GM19351 (cell line): ENCODE measurements at regions not wholly inside any gene's neighbourhood (a gene's known extent, or its start where the extent isn't known, plus 50 kb on each side); places are given as distances from the start of the nearest gene placed in this dataset.

Experiments used
- ATAC-seq: cut with Tn5 transposase; IDR thresholded peaks from one replicate; pipeline ENCODE4 v1.9.1; 2021; ENCODE audit warnings: mild to moderate bottlenecking, moderate library complexity; ENCODE audit not compliant: unreplicated experiment

DNA sequence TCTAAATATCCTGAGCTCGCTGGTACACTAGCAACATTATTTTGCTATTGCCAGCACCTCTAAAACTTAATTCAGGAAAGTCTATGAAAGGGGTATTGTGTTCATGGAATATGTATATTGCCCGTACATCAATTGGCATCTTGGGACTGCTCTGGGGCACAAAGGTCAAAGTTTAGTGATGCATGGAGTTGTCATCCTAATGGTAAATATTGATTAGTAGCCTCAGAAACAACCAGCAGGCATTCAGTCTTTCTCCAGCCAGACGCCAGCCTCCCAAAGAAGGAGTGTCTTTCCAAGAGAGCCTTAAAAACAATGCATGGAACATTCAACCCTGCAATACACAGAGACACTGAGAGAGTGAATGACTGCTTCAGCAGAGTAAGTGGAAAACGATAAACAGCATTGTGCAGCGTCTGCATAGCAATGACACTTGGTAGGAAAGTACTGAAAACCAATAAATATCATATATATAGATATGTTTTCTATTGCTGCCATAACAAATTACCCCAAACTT lies 377.3 kb downstream of the SHQ1 start:
- no peak for ATAC-seq

DNA sequence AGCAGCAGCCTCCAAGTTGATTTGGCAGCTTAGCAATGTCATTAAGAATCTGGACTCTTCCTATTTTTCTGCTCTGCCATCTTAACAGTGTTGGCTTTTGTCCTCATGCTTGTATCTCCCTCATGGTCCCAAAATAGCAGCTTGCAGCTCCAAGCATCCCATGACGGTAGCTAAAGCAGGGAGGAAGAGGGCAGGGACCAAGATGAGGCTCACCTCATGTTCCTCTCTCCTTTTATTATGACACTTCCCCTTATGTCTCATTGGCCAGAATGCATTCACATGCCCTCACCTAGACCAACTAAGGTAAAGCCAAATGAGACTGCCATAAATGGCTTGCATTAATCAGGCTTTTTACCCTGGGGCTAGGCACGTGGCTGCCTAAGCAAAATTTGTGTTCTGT lies 382.4 kb downstream of the SHQ1 start:
- no peak for ATAC-seq

DNA sequence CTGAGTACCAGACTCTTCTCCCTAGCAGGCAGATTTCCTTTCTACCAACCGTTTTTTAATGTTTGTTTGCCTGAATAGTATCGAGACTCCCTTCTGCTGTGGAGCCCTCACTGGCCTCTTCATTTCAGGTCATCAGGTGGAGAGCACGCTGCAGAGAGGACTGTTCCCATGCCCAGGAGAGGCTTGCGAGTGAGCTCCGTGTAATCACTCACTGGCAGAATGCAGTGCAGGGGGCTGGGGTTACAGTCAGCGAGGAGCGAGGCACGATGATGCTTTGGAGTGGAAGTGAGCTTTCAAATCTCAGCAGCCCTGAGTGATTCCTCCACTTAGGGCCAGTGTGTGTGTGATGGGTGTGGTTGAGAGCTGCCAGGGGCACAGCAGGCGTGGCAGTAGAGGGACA lies 385.2 kb downstream of the SHQ1 start:
- no peak for ATAC-seq

DNA sequence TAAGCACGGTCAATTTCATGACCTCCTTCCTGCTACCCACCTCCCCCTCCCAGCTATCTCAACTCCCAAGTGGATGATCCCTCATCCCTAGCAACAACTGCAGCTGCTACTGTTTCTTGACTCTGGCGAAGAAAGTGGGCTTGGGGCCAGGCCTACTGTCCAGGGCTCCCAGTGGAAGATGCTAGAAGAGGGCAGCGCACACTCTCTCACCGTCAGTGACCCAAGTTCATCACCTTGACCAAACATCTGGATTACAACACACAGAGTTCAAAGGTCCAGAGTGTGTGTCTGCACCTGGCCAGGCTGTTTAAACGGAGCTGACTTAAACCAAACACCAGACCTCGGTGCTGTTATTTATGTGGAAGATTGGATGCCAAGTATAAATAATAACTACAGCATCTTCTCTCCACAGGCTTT lies 385.6 kb downstream of the SHQ1 start:
- no peak for ATAC-seq

DNA sequence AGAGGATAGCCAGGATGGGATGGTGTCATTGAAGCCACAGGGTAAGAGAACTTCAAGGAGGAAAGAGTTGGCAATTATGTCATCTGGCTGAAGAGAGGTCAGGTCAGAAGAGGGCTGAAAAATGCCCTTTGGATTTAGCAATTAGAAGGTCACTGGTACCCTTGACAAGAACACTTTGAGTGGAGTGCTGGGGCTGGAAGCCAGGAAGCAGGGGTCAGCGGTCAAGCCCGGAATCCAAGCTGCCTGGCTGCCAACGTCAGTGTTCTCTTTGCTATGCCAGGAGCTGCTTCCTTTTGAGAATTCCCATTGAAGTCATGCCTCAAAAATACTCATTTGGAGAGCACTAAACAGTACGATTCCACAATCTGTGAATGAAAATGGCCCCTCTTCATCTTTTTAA lies 386.5 kb downstream of the SHQ1 start:
- no peak for ATAC-seq

DNA sequence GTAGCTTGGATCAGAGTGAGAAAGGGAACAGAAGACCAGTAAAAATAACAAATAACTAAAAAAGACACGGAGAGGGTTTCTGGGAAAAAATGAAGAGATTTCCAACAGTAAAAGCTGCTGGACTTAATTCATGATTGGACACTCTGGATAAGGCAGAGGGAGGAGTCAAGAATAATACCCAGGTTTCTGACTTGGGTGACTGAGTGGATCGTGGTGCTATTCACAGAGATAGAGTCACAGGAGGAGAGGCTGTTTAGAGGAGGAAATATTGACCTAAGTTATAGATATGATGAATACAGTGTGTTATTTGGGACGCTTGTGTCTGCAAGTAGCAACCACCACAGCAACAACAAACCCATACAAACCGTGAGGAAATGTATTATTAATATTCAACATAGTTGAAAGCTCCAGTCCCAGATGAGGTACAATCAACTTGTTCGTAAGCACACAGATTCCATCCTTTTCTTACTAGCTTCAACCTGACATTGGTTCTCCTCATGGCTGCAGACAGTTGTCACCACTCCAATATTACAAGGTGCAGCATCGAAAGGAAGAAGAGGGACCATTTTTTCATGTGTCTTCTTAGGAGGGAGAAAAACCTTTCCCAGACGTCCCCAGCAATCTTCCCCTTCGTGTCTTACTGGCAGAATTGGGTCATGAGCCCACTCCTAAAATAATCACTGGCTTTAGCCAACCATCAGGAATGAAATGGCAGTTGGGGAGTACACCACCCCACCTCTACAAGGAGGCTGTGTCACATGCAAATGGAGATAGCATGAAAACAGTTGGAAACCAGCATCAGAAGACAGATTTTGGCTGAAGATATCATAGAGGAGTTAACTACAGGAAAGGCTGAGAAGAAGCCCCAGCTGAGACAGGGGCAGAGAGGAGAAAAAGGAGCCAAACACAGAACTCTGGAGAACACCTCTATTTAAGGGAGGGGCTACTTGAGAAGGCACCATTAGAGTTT lies 387.8 kb downstream of the SHQ1 start:
- no peak for ATAC-seq

DNA sequence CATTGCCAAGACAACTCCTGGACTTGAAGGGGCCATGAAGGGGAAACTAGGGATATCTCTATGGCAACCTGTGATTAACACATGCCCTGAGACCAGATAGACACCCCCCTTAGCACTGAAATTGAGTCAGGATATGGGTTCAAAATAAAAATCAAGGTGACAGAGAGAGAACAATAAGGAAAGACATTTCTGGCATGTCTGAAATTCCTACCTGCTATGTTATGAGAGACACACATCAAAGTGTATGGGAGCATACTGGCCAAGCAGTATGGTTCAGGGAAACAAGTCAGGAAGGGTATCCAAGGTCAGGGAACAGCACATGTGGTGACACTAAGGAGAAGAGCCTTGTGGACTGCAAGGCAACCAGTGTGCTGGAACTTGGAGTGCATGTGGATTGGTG lies 388.7 kb downstream of the SHQ1 start:
- no peak for ATAC-seq

DNA sequence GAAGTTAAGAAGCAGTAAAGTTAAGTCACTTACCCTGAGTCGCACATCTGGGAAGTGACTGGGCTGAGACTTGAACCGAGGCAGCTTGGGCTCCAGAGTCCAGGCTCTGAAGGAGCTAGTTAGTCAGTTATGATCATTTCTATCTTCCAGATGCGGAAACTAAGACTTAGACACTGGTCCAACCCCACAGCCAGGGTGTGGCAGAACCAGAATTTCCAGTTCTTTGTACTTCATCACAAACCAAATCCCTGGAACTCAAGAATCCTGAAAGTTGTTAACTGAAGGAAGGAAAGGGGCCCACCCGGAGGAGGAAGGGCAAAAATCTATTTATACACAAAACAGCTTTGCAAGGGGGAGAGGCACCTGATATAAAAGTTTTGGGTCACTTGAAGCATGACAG lies 389.9 kb downstream of the SHQ1 start:
- no peak for ATAC-seq

DNA sequence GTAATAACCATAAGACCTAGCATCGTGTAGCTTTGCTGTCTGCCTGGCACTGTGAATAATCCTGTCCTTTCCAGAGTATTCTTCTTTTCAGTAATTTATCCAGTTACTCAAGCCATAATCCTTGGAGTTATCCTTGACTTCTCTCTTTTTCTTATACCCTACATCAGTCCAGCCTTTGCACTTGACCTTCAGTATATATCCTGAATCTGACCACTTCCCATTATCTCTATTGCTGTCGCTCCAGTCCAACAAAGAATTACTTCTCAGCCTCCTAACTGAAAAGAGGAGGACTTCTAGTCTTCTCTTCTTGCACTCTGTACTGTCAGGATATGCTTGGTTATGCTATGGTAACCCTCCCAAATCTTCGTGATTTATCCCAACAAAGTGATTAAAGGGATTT lies 393.8 kb downstream of the SHQ1 start:
- ATAC-seq: no peak

DNA sequence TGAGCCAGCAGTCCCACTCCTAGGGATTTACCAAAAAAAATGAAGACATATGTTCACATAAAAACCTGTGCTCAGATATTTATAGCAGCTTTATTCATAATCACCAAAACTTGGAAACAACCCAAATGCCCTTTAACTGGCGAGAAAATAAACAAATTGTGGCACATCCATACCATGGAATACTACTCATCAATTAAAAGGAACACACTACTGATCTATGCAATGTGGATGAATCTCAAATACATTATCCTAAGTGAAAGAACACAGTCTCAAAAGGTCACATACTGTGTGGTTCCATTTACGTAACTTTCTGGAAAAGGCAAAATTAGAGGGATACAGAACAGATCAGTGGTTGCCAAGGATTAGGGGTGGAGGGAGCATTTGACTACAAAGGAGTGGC lies 394.5 kb downstream of the SHQ1 start:
- ATAC-seq: no peak

DNA sequence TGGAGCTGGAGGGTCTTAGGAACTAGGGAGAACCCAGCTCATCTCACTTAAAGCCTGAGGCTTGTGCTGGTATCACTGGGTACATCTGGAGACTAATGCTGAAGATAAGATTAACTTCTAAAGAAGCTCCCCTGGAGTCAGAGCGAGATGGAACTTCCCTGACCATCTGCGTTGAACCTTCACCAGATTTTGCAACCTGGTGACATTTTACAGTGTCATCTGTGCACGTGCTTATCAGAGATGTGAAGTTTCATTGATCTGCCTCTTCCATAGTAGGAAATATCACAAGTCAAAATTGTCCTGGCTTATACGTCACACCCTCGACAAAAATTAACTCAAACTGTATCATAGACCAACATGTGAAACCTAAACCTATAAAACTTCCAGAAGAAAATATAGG lies 395.5 kb downstream of the SHQ1 start:
- ATAC-seq: no peak

DNA sequence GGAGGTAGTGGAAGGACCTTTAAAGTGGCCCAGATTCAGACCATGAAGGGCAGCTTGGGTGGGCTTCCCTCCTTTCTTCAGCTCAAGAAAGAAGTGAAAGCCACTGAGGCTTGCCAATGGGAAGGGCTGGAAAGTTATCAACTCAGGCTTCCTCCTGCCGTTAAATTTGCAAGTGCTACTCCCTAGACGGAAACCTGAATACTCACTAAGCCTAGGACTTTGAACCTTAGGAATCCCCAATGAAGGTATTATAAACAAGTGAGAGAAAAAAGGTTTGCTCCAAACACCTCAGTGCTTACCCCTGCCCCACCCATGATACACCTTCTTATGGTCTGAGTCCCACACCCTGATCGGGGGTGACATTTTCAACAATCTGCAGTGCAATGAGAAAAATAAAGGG lies 396.4 kb downstream of the SHQ1 start:
- no peak for ATAC-seq

DNA sequence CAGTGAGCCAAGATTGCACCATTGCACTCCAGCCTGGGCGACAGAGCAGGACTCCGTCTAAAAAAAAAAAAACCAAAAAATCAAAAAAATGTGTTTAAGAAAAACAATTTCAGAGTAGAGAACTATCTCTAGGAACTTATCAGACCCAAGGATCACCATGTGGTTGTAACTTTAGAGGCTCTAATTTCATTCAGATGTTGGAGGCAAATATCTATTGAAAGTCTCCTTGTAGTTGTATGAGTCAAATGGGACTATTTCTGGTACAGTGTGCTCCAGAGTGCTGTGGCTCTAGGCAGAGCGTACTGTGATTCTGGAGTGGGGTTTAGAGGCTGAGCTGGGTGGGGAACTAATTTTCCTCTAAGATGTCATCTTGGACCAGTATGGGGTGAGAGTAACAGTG lies 398.7 kb downstream of the SHQ1 start:
- ATAC-seq: no peak

DNA sequence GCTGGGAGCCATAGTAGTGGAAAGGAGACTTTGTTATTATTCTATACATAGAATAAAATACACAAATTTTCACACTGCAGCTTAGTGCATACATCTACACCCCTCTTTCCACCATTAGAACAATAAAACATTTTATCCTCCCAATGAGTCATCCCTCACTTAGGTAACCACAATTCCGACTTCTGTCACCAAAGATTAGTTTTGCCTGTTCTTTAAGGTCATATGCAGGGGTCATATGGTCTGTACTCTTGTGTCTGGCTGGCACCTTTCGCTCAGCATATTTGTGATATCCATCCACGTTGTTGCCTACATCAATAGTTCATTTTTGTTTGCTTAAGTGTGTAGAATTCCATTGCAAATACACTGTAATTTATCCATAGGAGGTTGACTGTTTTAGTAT lies 399.4 kb downstream of the SHQ1 start:
- ATAC-seq: no peak

DNA sequence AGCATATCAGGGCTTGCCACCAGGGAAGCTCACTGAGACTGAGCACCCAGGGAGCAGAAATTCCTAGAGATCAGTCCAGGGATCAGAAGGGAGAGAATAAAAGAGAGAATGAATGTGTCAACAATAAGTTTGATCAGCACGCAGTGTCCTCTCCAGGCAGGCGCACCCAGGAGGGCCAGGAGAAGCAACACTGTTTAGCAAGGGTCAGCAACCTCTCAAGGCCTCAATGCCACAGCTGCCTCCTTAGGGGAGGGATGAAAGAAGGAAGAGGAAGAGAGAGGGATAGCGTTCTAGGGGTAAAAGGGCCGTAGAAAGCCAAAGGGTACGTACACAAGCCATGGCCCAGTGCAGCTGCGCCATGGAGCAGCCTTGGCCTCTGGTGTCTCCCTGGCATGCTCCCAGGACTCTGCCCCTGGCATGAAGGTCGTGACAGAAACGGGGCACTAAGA lies 399.8 kb downstream of the SHQ1 start:
- no peak for ATAC-seq

DNA sequence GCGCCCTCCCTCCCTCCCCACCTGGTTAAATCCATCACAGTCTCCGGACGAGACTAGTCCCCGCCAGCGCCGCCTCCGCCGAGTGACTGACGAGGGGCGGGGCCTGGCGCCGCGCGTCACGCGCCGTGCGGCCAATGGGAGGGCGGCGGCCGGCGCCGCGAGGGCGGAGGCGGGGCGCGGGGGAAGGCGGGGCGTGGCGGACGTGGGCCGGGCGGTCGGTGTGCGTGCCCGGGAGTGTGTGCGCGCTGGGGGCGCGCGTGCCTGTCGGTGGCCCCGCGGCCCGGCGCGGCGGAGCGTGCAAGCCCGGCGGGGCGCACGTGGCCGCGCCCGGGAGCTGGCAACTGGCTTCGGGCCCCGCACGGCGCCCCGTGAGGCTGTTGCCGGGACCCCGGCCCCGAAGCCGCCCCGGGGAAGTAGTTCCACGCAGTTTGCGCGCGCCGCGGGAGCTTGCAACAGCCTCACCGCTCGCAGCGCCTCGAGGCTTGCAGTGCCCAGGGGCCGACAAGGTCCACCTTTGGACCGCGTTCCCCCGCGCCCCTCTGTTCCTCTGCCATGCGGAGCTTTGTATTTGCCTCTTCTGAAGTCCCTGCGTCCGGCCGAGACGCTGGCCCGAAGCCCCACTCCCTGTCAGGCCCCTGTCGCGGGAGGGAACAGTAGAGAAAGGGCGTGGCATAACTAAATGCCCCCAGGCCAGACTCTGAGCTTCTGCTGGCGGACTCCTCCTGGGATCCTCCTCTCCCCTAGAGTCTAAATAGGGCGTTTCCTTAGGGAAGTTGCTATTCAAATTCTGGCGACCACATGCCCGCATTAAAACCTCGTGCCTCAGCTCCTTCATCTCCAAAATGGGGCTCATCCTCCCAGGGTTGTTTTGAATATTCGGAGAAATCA lies 400.9 kb downstream of the SHQ1 start:
- ATAC-seq: peak; percentile 89

DNA sequence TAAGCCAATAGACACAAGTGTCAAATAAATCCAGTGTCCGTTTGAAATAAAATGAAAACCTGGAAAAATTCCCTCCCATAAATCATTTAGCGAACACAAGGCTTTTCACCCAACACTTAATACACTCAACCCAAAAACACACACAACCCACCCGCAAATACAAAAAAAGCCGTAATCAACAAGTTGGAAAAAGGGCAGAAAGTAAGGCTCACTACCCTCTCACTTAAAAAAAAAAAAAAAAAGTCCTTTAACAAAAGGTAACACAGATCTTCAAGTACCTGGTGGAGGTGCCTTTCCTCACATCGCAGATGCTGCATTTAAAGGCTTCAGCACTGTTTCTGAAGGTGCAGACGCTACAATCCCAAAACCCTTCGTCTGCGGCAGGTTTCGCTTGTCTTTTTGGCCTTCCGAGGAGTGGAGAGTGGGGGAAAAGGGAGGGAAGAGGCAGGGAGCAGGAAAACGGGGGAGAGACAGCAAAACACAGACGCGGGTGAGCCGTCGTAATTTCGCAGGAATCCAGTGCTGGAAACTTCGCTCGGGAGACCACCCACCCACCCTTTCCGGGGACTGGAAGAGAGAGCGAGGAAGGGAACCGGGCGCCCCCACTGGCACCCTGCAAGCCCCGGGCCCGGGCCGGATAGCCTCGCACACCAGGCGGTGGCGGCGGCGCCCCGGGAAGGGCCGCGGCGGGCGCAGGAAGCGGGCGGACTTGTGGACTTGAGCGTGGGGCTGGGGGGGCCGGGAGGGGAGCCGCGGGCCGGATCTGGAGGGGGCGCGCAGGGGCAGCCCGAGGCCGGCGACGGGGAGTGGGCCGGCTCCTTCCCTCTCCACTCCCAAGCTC lies 401.8 kb downstream of the SHQ1 start, which contains the start of gene RYBP:
Gene RYBP, minus strand, starts transcription at position 404 of the 841 bp plus-strand sequence.
- ATAC-seq: peak; percentile 32

DNA sequence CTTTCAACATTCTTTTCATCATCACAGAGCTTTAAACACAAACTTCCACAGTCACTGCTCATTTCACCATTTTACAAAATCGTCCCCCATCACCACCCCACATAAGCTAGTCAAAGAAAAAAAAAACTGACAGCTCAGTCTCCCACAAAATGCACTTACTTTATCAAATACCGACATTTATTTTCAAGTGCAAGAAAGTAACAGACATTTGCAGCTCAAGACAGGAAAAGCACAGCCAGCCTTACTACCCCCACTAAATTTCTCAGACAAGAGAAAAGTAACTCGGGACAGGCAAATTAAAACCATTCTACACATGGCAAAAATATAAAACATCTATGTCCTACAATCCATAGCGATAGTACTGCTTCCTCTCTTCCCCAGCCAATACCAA lies 402.4 kb downstream of the SHQ1 start:
- ATAC-seq: no peak

DNA sequence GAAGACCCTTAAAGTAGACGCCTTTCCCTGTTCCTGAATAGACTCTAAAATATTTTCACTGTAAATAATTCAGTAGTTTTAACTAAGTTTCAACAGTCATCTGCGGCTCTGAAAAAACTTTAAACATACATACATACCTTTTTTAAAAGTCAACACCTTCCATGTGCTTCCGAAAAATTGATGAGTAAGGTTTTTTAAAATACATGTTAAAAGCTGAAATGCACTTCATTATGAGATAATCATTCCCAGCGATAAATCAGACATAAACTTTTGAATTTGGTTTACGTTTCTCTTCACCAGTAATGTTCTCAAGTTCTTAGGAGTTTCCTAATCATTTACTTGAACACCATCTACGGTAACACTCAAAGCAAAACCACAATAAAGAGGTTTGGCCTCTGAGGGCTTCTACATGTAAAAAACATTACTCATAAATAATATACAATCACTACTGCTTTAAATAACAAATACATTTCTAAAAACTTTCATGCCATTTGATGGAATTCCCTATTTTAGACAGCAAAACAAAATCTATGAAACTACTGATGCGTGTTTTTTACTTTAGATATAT lies 403.5 kb downstream of the SHQ1 start:
- no peak for ATAC-seq

DNA sequence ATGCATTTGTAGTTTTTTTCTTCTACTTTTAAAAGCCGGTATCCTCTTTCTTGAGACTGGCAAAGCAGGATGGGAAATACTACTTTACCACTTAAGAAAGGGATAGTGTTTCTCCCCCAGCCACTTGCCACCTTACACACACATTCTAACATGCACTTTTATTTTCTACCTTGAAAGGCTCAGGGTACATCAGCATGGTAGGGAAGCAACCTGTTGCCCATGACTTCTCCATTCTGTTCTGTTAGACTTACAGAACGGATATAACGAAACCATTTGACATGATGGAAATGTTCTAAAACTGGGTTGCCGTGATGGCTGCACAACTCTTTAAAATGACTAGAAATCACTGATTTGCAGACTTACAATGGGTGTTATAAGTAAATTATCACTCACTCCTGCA lies 405.5 kb downstream of the SHQ1 start:
- ATAC-seq: no peak
